ENCODE measurements at regions not wholly inside any gene's neighbourhood (a gene's known extent, or its start where the extent isn't known, plus 50 kb on each side); places are given as distances from the start of the nearest gene placed in this dataset.

DNA sequence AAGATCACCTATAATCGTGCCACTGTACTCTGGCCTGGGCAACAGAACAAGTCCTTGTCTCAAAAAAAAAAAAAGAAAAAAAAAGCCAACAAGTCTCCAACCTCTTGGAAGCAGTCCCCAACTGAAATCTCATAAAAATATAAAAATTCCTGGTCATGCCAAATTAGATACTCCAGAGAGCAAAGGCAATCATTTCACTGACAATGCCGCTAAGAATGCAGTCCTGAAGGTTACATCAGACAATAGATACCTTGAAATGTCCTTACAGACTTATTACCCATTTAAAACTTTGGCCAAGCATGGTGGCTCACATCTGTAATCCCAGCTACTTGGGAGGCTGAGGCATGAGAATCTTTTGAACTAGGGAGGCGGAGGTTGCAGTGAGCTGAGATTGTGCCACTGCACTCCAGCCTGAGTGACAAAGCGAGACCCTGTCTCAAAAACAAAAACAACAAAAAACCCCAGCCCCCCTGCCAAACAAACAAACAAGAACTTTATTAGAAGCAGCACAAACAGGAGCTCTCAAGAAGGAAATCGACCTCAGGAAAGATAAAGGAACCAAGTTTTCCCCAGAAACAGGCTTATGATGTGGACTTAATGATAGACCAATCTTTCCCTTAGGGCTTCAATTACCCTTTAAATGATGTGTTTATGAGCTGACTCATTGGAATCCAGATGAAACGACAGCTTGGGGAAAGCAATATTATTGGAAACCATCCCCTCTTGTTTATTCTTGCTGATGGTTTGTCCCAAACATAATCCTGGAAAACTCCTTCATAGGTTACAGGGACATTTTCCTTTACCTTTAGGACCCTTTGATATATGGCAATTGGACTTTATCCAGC, 53.1 kb upstream of the XCR1 start:
- H3K27ac ChIP-seq (ENCODE audit: low read length), result no peak overlapping the region
- H3K9ac ChIP-seq (ENCODE audit: low read length in 2 of 2), result no peak overlapping the region
- H3K27me3 ChIP-seq (ENCODE audit: control insufficient read depth in 1 of 2, insufficient read depth in 2 of 2, low read length in 2 of 2), result no peaks in the 10 kb centered on the region
- no peak overlapping the region for H3K4me3 ChIP-seq (ENCODE audit: low read length in 2 of 2)
- H3K36me3 ChIP-seq (ENCODE audit: control insufficient read depth in 2 of 2, insufficient read depth in 2 of 2, low read length in 2 of 2), result no peaks in the 10 kb centered on the region
- no peaks in the 10 kb centered on the region for H3K9me3 ChIP-seq (ENCODE audit: control insufficient read depth in 2 of 2, low read length in 2 of 2)
- peaks cover under 1% of the 10 kb centered on the region for H3K4me1 ChIP-seq (ENCODE audit: control insufficient read depth, insufficient read depth, low read length)

DNA sequence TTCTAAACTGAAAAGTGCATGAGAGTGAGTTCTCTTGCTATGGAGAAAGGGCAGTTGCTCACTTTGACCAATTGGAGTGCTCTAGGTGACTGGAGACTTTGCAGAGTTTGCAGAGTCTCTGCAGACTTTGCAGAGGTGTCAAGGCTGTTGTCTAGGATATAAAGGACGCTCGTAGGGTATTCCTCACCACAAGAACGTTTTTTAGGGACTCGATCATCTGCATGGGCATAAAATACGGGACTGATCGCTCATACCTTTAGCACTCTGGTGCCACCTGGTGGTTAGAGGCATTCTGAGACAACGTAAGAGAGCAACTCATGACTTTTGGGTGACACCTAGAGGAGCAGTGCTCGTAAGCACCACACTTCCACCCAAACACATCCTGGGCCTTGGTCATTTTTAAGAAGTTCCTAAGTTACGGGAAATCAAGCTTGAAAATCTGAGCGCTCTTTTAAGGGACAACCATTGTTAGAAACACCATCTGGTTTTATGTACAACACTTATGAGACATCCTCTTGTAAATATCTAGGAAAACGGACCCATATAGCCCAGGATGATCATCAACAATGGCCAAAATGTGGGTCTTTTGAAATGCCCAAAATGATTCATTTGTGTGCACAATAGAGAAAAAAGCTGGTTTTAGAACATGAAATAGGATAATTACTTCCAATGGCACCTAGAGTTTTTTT, 51.6 kb upstream of the XCR1 start:
- Histone ChIP-seq H3K27ac (ENCODE audit: low read length) (no peak overlapping the region), H3K4me3 (ENCODE audit: low read length in 2 of 2) (peak overlapping the region; percentile 46 to 58), H3K9ac (ENCODE audit: low read length in 2 of 2) (no peak overlapping the region)

More for the DNA sequence above, 51.6 kb upstream of the XCR1 start:
- Histone ChIP-seq H3K36me3 (ENCODE audit: control insufficient read depth in 2 of 2, insufficient read depth in 2 of 2, low read length in 2 of 2) (no peaks in the 10 kb centered on the region), H3K4me1 (ENCODE audit: control insufficient read depth, insufficient read depth, low read length) (no peaks in the 10 kb centered on the region), H3K9me3 (ENCODE audit: control insufficient read depth in 2 of 2, low read length in 2 of 2) (no peaks in the 10 kb centered on the region), H3K27me3 (ENCODE audit: control insufficient read depth in 1 of 2, insufficient read depth in 2 of 2, low read length in 2 of 2) (no peaks in the 10 kb centered on the region)
